Parathyroid adenoma (tissue), 2 donors: ENCODE measurements at regions not wholly inside any gene's neighbourhood (a gene's known extent, or its start where the extent isn't known, plus 50 kb on each side); places are given as distances from the start of the nearest gene placed in this dataset.

Experiments
- H2AFZ ChIP-seq: fragments of 300-600 bp; sonication (generic); one replicate; pipeline ENCODE4 v1.7.0; 2017; ENCODE audit warnings: antibody characterized with exemption, mild to moderate bottlenecking
- H3K27ac ChIP-seq: fragments of 300-600 bp; sonication (generic); one replicate; pipeline ENCODE4 v1.7.0; 2017
- H3K27me3 ChIP-seq: fragments of 300-600 bp; sonication (generic); one replicate; pipeline ENCODE4 v1.7.0; 2017; ENCODE audit warnings: low read length; ENCODE audit not compliant: control insufficient read depth, insufficient read depth
- H3K36me3 ChIP-seq: fragments of 300-600 bp; sonication (generic); one replicate; pipeline ENCODE4 v1.7.0; 2017; ENCODE audit warnings: low read length; ENCODE audit not compliant: control insufficient read depth, insufficient read depth
- H3K4me1 ChIP-seq: fragments of 300-600 bp; sonication (generic); one replicate; pipeline ENCODE4 v1.7.0; 2017; ENCODE audit warnings: control low read depth
- H3K4me2 ChIP-seq: fragments of 300-600 bp; sonication (generic); one replicate; pipeline ENCODE4 v1.7.0; 2017; ENCODE audit warnings: low read length
- H3K4me3 ChIP-seq: fragments of 300-600 bp; sonication (generic); one replicate; pipeline ENCODE4 v1.7.0; 2017; ENCODE audit warnings: low read depth, low read length
- H3K79me2 ChIP-seq: fragments of 300-600 bp; sonication (generic); one replicate; pipeline ENCODE4 v1.7.0; 2017; ENCODE audit warnings: control low read depth
- H3K9ac ChIP-seq: fragments of 300-600 bp; sonication (generic); one replicate; pipeline ENCODE4 v1.7.0; 2017; ENCODE audit warnings: mild to moderate bottlenecking
- H3K9me3 ChIP-seq: fragments of 300-600 bp; sonication (generic); one replicate; pipeline ENCODE4 v1.7.0; 2017; ENCODE audit warnings: low read length; ENCODE audit not compliant: control insufficient read depth
- TF ChIP-seq, protein P1 (sequence below): fragments of 300-600 bp; sonication (generic); IDR thresholded peaks from one replicate; pipeline ENCODE4 v1.7.0; 2017; ENCODE audit warnings: antibody characterized with exemption, mild to moderate bottlenecking
- donor health status: primary hyperparathyroidism.

DNA sequence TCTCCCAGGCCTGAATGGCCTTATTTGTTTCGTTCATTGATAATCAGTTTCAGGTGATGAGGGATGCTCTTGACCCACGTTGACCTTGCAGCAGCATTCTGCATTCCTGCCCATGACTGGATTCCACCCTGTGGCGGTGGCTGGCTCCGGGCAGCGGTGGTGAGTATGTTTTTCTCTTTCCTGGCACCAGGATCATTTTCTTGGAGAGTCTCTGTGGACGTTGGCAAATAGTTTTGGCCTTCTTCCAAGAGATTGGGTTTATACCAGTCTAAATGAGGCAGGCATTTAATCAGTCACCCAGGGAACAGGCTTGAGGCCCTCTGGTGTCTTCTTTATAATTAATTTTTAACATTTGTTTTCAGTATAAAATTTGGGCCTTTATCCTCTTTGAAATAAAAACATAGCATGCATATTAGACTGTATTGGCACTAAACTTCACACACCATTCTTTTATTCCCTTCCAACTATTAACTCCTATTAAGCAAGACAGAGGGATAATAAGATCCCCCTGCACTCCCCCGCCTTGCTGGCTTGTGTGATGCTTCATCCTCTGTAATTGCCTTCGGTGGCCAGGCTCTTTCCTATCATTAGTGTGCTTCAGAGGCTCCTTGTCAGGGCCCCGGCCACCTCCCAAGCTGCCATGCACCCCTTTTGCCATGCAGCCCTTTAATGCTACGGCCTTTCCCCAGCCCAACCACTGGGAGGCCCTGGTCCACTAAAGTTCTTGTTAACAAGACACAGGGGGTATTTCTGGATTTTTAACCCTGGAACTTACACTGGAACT, 176.2 kb upstream of the TOPAZ1 start:
- H3K27me3 ChIP-seq, result no peaks in the 10 kb centered on the region
- H3K4me1 ChIP-seq, result peaks cover 18% of the 10 kb centered on the region
- H3K4me3 ChIP-seq, result no peak overlapping the region
- no peak overlapping the region for H3K27ac ChIP-seq
- no peaks in the 10 kb centered on the region for H3K9me3 ChIP-seq
- H3K4me2 ChIP-seq, result no peak overlapping the region
- H2AFZ ChIP-seq, result no peak overlapping the region
- TF ChIP-seq, protein P1, sequence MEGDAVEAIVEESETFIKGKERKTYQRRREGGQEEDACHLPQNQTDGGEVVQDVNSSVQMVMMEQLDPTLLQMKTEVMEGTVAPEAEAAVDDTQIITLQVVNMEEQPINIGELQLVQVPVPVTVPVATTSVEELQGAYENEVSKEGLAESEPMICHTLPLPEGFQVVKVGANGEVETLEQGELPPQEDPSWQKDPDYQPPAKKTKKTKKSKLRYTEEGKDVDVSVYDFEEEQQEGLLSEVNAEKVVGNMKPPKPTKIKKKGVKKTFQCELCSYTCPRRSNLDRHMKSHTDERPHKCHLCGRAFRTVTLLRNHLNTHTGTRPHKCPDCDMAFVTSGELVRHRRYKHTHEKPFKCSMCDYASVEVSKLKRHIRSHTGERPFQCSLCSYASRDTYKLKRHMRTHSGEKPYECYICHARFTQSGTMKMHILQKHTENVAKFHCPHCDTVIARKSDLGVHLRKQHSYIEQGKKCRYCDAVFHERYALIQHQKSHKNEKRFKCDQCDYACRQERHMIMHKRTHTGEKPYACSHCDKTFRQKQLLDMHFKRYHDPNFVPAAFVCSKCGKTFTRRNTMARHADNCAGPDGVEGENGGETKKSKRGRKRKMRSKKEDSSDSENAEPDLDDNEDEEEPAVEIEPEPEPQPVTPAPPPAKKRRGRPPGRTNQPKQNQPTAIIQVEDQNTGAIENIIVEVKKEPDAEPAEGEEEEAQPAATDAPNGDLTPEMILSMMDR, result peak; percentile 12
- H3K9ac ChIP-seq, result no peak overlapping the region
- no peaks in the 10 kb centered on the region for H3K79me2 ChIP-seq
- H3K36me3 ChIP-seq, result no peaks in the 10 kb centered on the region

- no peaks in the 10 kb centered on the region for H3K27me3 ChIP-seq
- no peaks in the 10 kb centered on the region for H3K9me3 ChIP-seq
- H3K79me2 ChIP-seq, result no peaks in the 10 kb centered on the region
- H3K36me3 ChIP-seq, result no peaks in the 10 kb centered on the region
- H3K9ac ChIP-seq, result no peak overlapping the region
- H3K4me2 ChIP-seq, result no peak overlapping the region
- H3K4me3 ChIP-seq, result no peak overlapping the region
- H3K27ac ChIP-seq, result no peak overlapping the region
- TF ChIP-seq, protein P1, result no peak
- no peak overlapping the region for H2AFZ ChIP-seq
- H3K4me1 ChIP-seq, result peaks cover 11% of the 10 kb centered on the region
Observed at GRCh38 chr3:44066806-44067205, 174.9 kb upstream of the TOPAZ1 start.

GRCh38 chr3:44067431-44067830, 174.3 kb upstream of the TOPAZ1 start:
- Histone ChIP-seq H3K4me1 (peaks cover 7% of the 10 kb centered on the region), H3K9me3 (no peaks in the 10 kb centered on the region), H3K27ac (no peak overlapping the region), H3K36me3 (no peaks in the 10 kb centered on the region), H2AFZ (no peak overlapping the region), H3K27me3 (no peaks in the 10 kb centered on the region), H3K4me2 (no peak overlapping the region), H3K4me3 (no peak overlapping the region), H3K79me2 (no peaks in the 10 kb centered on the region), H3K9ac (no peak overlapping the region)
- TF ChIP-seq, protein P1, result no peak

DNA sequence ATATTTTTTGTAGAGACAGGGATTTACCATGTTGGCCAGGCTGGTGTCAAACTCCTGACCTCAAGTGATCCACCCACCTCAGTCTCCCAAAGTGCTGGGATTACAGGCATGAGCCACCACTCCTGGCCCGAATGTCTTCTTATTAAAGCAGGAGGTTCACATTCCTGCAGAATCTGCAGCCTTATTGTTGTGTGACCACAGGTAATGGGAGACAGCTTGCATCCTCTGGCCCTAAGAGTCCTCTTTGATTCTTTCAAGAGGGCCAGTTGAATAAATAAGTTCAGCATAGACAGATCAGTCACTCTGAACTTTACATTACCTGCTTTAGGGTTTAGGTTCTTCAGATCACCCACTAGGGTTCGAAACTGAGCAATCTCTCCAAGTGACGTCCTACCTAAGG, 172.9 kb upstream of the TOPAZ1 start:
- no peaks in the 10 kb centered on the region for H3K79me2 ChIP-seq
- TF ChIP-seq, protein P1, result no peak
- no peaks in the 10 kb centered on the region for H3K27me3 ChIP-seq
- H3K4me2 ChIP-seq, result no peak overlapping the region
- H3K9ac ChIP-seq, result no peak overlapping the region
- no peak overlapping the region for H3K4me3 ChIP-seq
- H3K9me3 ChIP-seq, result no peaks in the 10 kb centered on the region
- no peaks in the 10 kb centered on the region for H3K36me3 ChIP-seq
- H3K4me1 ChIP-seq, result peaks cover 4% of the 10 kb centered on the region
- H2AFZ ChIP-seq, result no peak overlapping the region
- no peak overlapping the region for H3K27ac ChIP-seq

- Histone ChIP-seq H3K4me1 (peaks cover 4% of the 10 kb centered on the region), H2AFZ (no peak overlapping the region), H3K36me3 (no peaks in the 10 kb centered on the region), H3K4me3 (no peak overlapping the region), H3K79me2 (no peaks in the 10 kb centered on the region), H3K9ac (no peak overlapping the region), H3K9me3 (no peaks in the 10 kb centered on the region), H3K27ac (no peak overlapping the region), H3K27me3 (no peaks in the 10 kb centered on the region), H3K4me2 (no peak overlapping the region)
- TF ChIP-seq, protein P1, result no peak
Observed at GRCh38 chr3:44069276-44069675, 172.4 kb upstream of the TOPAZ1 start.
